ENCODE measurements at regions not wholly inside any gene's neighbourhood (a gene's known extent, or its start where the extent isn't known, plus 50 kb on each side); places are given as distances from the start of the nearest gene placed in this dataset.

DNA sequence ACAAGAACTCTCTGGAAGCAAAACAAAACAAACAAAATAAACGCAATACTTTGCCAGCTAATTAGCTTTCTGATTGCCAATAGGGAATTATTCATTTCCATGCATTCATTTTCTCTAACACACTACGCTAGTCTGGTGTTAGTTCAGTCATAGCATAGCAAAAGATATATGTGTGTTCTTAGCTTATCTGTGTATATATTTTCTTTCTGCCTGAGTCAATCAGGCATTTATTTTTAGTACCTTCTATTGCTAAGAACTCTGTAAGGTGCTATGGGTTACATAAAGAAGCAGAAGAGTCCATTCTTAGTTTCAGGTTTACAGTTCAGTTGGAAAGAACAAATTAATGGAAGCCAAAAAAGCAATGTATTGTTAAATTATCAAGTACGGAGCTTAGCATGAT, 490.9 kb downstream of the KLF5 start:
- Mint-ChIP-seq H3K4me3 (no peak overlapping the region), H3K9me3 (peaks cover 13% of the 10 kb centered on the region), H3K36me3 (no peaks in the 10 kb centered on the region), H3K4me1 (peaks cover 2% of the 10 kb centered on the region), H3K27me3 (ENCODE audit: low read depth) (no peaks in the 10 kb centered on the region), H3K27ac (no peak overlapping the region)
- DNase-seq (ENCODE audit: low spot score in 2 of 2, unreplicated experiment in 2 of 2) = no peak
- TF ChIP-seq, protein P1, sequence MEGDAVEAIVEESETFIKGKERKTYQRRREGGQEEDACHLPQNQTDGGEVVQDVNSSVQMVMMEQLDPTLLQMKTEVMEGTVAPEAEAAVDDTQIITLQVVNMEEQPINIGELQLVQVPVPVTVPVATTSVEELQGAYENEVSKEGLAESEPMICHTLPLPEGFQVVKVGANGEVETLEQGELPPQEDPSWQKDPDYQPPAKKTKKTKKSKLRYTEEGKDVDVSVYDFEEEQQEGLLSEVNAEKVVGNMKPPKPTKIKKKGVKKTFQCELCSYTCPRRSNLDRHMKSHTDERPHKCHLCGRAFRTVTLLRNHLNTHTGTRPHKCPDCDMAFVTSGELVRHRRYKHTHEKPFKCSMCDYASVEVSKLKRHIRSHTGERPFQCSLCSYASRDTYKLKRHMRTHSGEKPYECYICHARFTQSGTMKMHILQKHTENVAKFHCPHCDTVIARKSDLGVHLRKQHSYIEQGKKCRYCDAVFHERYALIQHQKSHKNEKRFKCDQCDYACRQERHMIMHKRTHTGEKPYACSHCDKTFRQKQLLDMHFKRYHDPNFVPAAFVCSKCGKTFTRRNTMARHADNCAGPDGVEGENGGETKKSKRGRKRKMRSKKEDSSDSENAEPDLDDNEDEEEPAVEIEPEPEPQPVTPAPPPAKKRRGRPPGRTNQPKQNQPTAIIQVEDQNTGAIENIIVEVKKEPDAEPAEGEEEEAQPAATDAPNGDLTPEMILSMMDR (IDR thresholded peaks at IDR 0.05; ENCODE audit: unreplicated experiment) = no peak

DNA sequence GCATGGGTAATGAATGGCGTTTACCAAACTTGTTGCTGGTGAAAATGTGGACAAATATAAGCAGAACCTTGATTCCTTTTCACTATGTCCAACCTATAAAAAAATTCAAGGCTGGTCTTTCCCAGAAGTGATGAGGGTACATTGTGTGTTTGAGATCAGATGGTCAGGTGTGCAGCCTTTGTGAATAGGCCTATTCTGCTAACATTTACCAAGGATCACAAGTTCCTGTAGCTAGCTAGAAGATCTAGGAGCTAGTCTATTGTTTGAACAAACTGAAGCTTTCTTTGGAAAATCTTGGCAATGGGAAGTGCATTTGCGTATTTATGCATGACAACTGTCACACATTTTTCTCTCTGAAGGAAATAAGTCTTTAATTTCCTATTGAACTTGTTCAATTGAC, 489.6 kb downstream of the KLF5 start:
- H3K9me3 Mint-ChIP-seq = peaks cover 5% of the 10 kb centered on the region
- H3K36me3 Mint-ChIP-seq = no peaks in the 10 kb centered on the region
- DNase-seq (ENCODE audit: low spot score in 2 of 2, unreplicated experiment in 2 of 2) = no peak
- peaks cover 2% of the 10 kb centered on the region for H3K4me1 Mint-ChIP-seq
- H3K4me3 Mint-ChIP-seq = no peak overlapping the region
- no peaks in the 10 kb centered on the region for H3K27me3 Mint-ChIP-seq (ENCODE audit: low read depth)
- H3K27ac Mint-ChIP-seq = no peak overlapping the region
- TF ChIP-seq, protein P1 (IDR thresholded peaks at IDR 0.05; ENCODE audit: unreplicated experiment) = no peak

GRCh38 chr13:73547239-73547638, 488.4 kb downstream of the KLF5 start:
- Mint-ChIP-seq H3K4me3 (no peak overlapping the region), H3K27me3 (ENCODE audit: low read depth) (no peaks in the 10 kb centered on the region), H3K27ac (no peak overlapping the region), H3K36me3 (no peaks in the 10 kb centered on the region), H3K9me3 (no peaks in the 10 kb centered on the region), H3K4me1 (peaks cover 2% of the 10 kb centered on the region)
- TF ChIP-seq, protein P1 (IDR thresholded peaks at IDR 0.05; ENCODE audit: unreplicated experiment) = no peak
- no peak for DNase-seq (ENCODE audit: low spot score in 2 of 2, unreplicated experiment in 2 of 2)

DNA sequence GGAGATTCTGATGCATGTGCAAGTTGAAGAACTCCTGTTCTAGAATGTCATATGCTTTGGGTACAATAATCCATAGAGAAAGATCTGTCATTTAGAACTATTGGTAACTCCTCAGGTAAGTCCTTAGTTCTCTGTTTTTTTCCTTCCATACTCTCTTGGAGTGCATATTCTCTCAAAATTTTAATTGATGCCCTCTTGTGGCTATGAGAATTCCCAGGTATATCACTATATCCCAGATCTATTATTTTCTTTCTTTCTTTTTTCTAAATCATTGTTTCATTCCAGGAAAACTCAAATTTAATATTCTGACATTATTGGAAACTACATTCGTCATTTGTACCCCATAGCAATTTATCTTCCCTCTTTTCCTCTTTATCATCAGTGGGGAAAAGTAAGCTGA, 485.4 kb downstream of the KLF5 start:
- no peaks in the 10 kb centered on the region for H3K9me3 Mint-ChIP-seq
- no peaks in the 10 kb centered on the region for H3K27me3 Mint-ChIP-seq (ENCODE audit: low read depth)
- no peak for DNase-seq (ENCODE audit: low spot score in 2 of 2, unreplicated experiment in 2 of 2)
- H3K4me3 Mint-ChIP-seq = no peak overlapping the region
- peaks cover 2% of the 10 kb centered on the region for H3K4me1 Mint-ChIP-seq
- H3K36me3 Mint-ChIP-seq = no peaks in the 10 kb centered on the region
- H3K27ac Mint-ChIP-seq = no peak overlapping the region
- TF ChIP-seq, protein P1 (IDR thresholded peaks at IDR 0.05; ENCODE audit: unreplicated experiment) = no peak

GRCh38 chr13:73542446-73542845, 483.6 kb downstream of the KLF5 start:
- Mint-ChIP-seq H3K4me1 (peaks cover 6% of the 10 kb centered on the region), H3K27ac (no peak overlapping the region), H3K9me3 (no peaks in the 10 kb centered on the region), H3K27me3 (ENCODE audit: low read depth) (no peaks in the 10 kb centered on the region), H3K36me3 (no peaks in the 10 kb centered on the region), H3K4me3 (no peak overlapping the region)
- DNase-seq (ENCODE audit: low spot score in 2 of 2, unreplicated experiment in 2 of 2) = no peak
- TF ChIP-seq, protein P1 (IDR thresholded peaks at IDR 0.05; ENCODE audit: unreplicated experiment) = no peak

- Mint-ChIP-seq H3K27me3 (ENCODE audit: low read depth) (no peaks in the 10 kb centered on the region), H3K27ac (peak overlapping the region; percentile 6), H3K9me3 (peaks cover 10% of the 10 kb centered on the region), H3K4me1 (peaks cover 27% of the 10 kb centered on the region), H3K4me3 (no peak overlapping the region), H3K36me3 (peaks cover 1% of the 10 kb centered on the region)
- no peak for DNase-seq (ENCODE audit: low spot score in 2 of 2, unreplicated experiment in 2 of 2)
- TF ChIP-seq, protein P1 (IDR thresholded peaks at IDR 0.05; ENCODE audit: unreplicated experiment) = no peak
Measured at GRCh38 chr13:73536865-73537264, 478.1 kb downstream of the KLF5 start.

Data from mesothelial cell of epicardium (in vitro differentiated cells).